ENCODE measurements at regions not wholly inside any gene's neighbourhood (a gene's known extent, or its start where the extent isn't known, plus 50 kb on each side); places are given as distances from the start of the nearest gene placed in this dataset.

- H3K36me3 ChIP-seq (ENCODE audit: control insufficient read depth, insufficient read depth, low read length), result no peaks in the 10 kb centered on the region
- H3K4me3 ChIP-seq (ENCODE audit: low read length), result no peak overlapping the region
- H3K4me1 ChIP-seq (ENCODE audit: control insufficient read depth, insufficient read depth, low read length), result no peaks in the 10 kb centered on the region
- H3K9me3 ChIP-seq (ENCODE audit: control insufficient read depth, low read length), result no peaks in the 10 kb centered on the region
- H3K9ac ChIP-seq (ENCODE audit: low read length), result no peak overlapping the region
- H3K27me3 ChIP-seq (ENCODE audit: control insufficient read depth, insufficient read depth, low read length), result no peaks in the 10 kb centered on the region
Observed at GRCh38 chr12:111288771-111289170, 80.1 kb downstream of the PHETA1 start.

DNA sequence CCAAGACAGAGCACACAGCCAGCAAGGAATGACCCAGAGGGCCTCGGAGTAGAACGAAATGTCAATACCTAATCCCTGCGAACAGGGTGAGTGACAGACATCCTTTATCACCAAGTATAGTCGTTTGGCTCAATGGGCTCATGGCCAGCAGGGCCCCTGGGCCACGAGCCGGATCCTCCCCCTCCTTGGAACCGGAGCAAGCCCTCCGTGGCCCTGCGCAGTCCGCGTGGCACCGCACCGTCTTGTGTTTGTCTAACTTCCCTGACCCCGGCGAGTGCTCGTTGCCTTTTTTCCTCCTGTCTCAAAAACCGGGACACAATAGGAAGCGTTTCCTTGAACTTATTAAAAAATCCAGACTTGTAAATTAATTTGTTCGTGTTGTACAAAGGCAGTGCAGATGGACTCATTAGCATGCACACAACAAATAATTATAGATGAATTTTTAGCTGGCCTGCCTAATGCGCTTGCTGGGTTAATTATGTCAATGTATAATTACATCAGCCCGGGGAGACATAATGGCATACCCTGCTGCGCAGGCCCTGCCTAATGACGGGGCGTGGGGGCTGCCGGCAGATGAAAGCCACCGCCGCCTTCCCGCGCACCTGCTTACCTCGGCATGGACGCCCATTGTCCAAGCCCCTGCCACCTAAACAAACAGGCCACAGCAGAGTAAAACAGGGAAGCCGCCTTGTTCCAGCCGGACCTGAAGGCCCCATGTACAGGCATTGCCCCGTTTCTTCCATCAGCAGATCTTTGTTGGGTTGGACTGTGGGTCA lies 81.6 kb downstream of the PHETA1 start:
- Histone ChIP-seq H3K9me3 (ENCODE audit: control insufficient read depth, low read length) (no peaks in the 10 kb centered on the region), H3K4me3 (ENCODE audit: low read length) (no peak overlapping the region), H3K36me3 (ENCODE audit: control insufficient read depth, insufficient read depth, low read length) (no peaks in the 10 kb centered on the region), H3K27me3 (ENCODE audit: control insufficient read depth, insufficient read depth, low read length) (no peaks in the 10 kb centered on the region), H3K9ac (ENCODE audit: low read length) (no peak overlapping the region), H3K4me1 (ENCODE audit: control insufficient read depth, insufficient read depth, low read length) (no peaks in the 10 kb centered on the region)

GRCh38 chr12:111285200-111285599 lies 83.7 kb downstream of the PHETA1 start:
- no peaks in the 10 kb centered on the region for H3K9me3 ChIP-seq (ENCODE audit: control insufficient read depth, low read length)
- H3K36me3 ChIP-seq (ENCODE audit: control insufficient read depth, insufficient read depth, low read length), result no peaks in the 10 kb centered on the region
- no peaks in the 10 kb centered on the region for H3K4me1 ChIP-seq (ENCODE audit: control insufficient read depth, insufficient read depth, low read length)
- no peak overlapping the region for H3K9ac ChIP-seq (ENCODE audit: low read length)
- H3K4me3 ChIP-seq (ENCODE audit: low read length), result no peak overlapping the region
- no peaks in the 10 kb centered on the region for H3K27me3 ChIP-seq (ENCODE audit: control insufficient read depth, insufficient read depth, low read length)

- Histone ChIP-seq H3K9me3 (ENCODE audit: control insufficient read depth, low read length) (no peaks in the 10 kb centered on the region), H3K9ac (ENCODE audit: low read length) (no peak overlapping the region), H3K4me3 (ENCODE audit: low read length) (no peak overlapping the region), H3K4me1 (ENCODE audit: control insufficient read depth, insufficient read depth, low read length) (no peaks in the 10 kb centered on the region), H3K36me3 (ENCODE audit: control insufficient read depth, insufficient read depth, low read length) (no peaks in the 10 kb centered on the region), H3K27me3 (ENCODE audit: control insufficient read depth, insufficient read depth, low read length) (no peaks in the 10 kb centered on the region)
Observed at GRCh38 chr12:111284709-111285108, 84.2 kb downstream of the PHETA1 start.

DNA sequence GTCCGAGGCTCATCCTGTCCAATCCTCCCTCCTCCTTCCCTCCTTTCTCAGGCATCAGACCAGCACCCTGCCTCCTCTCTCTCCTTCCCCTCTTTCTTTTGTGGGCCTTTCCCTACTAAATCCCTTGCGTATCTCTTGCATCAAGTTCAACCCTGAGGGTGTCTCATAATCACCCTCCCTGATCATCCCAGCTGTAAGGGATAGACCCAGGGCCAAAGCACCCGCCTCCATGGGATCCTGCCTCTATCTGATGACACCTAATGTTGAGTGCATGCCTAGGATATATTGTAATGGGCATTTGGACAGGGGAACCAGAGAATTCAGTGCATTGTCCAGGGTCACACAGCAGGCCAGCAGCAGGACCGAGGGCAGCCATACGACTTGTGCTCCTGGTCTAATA lies 84.9 kb downstream of the PHETA1 start:
- H3K4me1 ChIP-seq (ENCODE audit: control insufficient read depth, insufficient read depth, low read length), result no peaks in the 10 kb centered on the region
- no peaks in the 10 kb centered on the region for H3K36me3 ChIP-seq (ENCODE audit: control insufficient read depth, insufficient read depth, low read length)
- H3K27me3 ChIP-seq (ENCODE audit: control insufficient read depth, insufficient read depth, low read length), result no peaks in the 10 kb centered on the region
- no peak overlapping the region for H3K4me3 ChIP-seq (ENCODE audit: low read length)
- H3K9me3 ChIP-seq (ENCODE audit: control insufficient read depth, low read length), result no peaks in the 10 kb centered on the region
- H3K9ac ChIP-seq (ENCODE audit: low read length), result no peak overlapping the region

- H3K9ac ChIP-seq (ENCODE audit: low read length), result no peak overlapping the region
- H3K4me1 ChIP-seq (ENCODE audit: control insufficient read depth, insufficient read depth, low read length), result no peaks in the 10 kb centered on the region
- H3K9me3 ChIP-seq (ENCODE audit: control insufficient read depth, low read length), result no peaks in the 10 kb centered on the region
- no peak overlapping the region for H3K4me3 ChIP-seq (ENCODE audit: low read length)
- no peaks in the 10 kb centered on the region for H3K27me3 ChIP-seq (ENCODE audit: control insufficient read depth, insufficient read depth, low read length)
- H3K36me3 ChIP-seq (ENCODE audit: control insufficient read depth, insufficient read depth, low read length), result no peaks in the 10 kb centered on the region
Observed at GRCh38 chr12:111283521-111283920, 85.4 kb downstream of the PHETA1 start.

DNA sequence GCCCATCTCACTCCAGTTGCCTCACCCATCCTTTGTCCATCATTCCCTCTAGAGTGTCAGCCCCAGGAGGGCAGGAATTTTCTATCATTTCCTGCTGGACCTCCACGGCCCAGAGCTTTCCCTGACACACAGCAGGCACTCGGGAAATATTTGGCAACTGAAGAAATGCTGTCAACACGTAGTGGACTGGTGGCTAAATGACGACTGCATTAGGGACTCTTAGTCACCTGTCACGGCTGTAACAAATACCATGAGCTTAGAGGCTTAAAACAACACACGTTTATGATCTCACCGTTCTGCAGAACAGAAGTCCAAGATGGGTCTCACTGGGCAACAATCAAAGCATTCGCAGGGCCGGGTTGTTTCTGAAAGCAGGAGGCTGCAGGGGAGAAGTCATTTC lies 91.3 kb downstream of the PHETA1 start:
- Histone ChIP-seq H3K27me3 (ENCODE audit: control insufficient read depth, insufficient read depth, low read length) (no peaks in the 10 kb centered on the region), H3K9ac (ENCODE audit: low read length) (no peak overlapping the region), H3K9me3 (ENCODE audit: control insufficient read depth, low read length) (no peaks in the 10 kb centered on the region), H3K4me3 (ENCODE audit: low read length) (no peak overlapping the region), H3K4me1 (ENCODE audit: control insufficient read depth, insufficient read depth, low read length) (no peaks in the 10 kb centered on the region), H3K36me3 (ENCODE audit: control insufficient read depth, insufficient read depth, low read length) (no peaks in the 10 kb centered on the region)

- Histone ChIP-seq H3K9me3 (ENCODE audit: control insufficient read depth, low read length) (no peaks in the 10 kb centered on the region), H3K4me1 (ENCODE audit: control insufficient read depth, insufficient read depth, low read length) (no peaks in the 10 kb centered on the region), H3K36me3 (ENCODE audit: control insufficient read depth, insufficient read depth, low read length) (no peaks in the 10 kb centered on the region), H3K27me3 (ENCODE audit: control insufficient read depth, insufficient read depth, low read length) (no peaks in the 10 kb centered on the region), H3K9ac (ENCODE audit: low read length) (no peak overlapping the region), H3K4me3 (ENCODE audit: low read length) (no peak overlapping the region)
Observed at GRCh38 chr12:111276146-111276545, 92.7 kb downstream of the PHETA1 start.

- no peaks in the 10 kb centered on the region for H3K36me3 ChIP-seq (ENCODE audit: control insufficient read depth, insufficient read depth, low read length)
- H3K9me3 ChIP-seq (ENCODE audit: control insufficient read depth, low read length), result no peaks in the 10 kb centered on the region
- no peak overlapping the region for H3K4me3 ChIP-seq (ENCODE audit: low read length)
- H3K27me3 ChIP-seq (ENCODE audit: control insufficient read depth, insufficient read depth, low read length), result peaks cover 3% of the 10 kb centered on the region
- no peak overlapping the region for H3K9ac ChIP-seq (ENCODE audit: low read length)
- no peaks in the 10 kb centered on the region for H3K4me1 ChIP-seq (ENCODE audit: control insufficient read depth, insufficient read depth, low read length)
Observed at GRCh38 chr12:111275308-111275707, 93.6 kb downstream of the PHETA1 start.

DNA sequence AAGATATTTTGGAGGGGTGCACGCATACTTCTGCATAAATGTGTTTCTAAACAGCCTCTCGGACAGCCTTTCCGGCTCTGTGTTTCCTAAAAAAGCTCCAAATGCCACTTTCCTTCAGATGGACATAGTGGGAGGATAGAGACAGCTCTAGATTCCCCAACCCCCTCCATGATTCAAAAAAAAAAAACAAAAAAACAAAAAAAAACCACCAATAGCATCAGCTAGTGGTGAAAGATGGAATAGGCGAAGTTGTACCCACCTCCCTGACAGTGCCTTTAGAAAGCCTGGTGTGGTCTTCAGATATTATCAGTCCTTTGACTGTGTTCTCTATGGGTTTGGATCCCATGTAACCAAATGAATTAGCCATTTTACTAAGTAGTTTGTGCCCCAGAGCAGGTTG lies 94.1 kb downstream of the PHETA1 start:
- no peaks in the 10 kb centered on the region for H3K4me1 ChIP-seq (ENCODE audit: control insufficient read depth, insufficient read depth, low read length)
- peaks cover 3% of the 10 kb centered on the region for H3K27me3 ChIP-seq (ENCODE audit: control insufficient read depth, insufficient read depth, low read length)
- H3K9me3 ChIP-seq (ENCODE audit: control insufficient read depth, low read length), result no peaks in the 10 kb centered on the region
- H3K36me3 ChIP-seq (ENCODE audit: control insufficient read depth, insufficient read depth, low read length), result no peaks in the 10 kb centered on the region
- no peak overlapping the region for H3K4me3 ChIP-seq (ENCODE audit: low read length)
- no peak overlapping the region for H3K9ac ChIP-seq (ENCODE audit: low read length)

GRCh38 chr12:111271674-111272418 lies 97.0 kb downstream of the PHETA1 start:
- H3K9me3 ChIP-seq (ENCODE audit: control insufficient read depth, low read length), result no peaks in the 10 kb centered on the region
- H3K9ac ChIP-seq (ENCODE audit: low read length), result no peak overlapping the region

GRCh38 chr12:111270774-111271173 lies 98.1 kb downstream of the PHETA1 start:
- no peaks in the 10 kb centered on the region for H3K4me1 ChIP-seq (ENCODE audit: control insufficient read depth, insufficient read depth, low read length)

More at GRCh38 chr12:111271674-111272418, 97.0 kb downstream of the PHETA1 start:
- H3K4me3 ChIP-seq (ENCODE audit: low read length), result no peak overlapping the region
- H3K27me3 ChIP-seq (ENCODE audit: control insufficient read depth, insufficient read depth, low read length), result peaks cover 7% of the 10 kb centered on the region
- no peaks in the 10 kb centered on the region for H3K36me3 ChIP-seq (ENCODE audit: control insufficient read depth, insufficient read depth, low read length)
- H3K4me1 ChIP-seq (ENCODE audit: control insufficient read depth, insufficient read depth, low read length), result no peaks in the 10 kb centered on the region

More at GRCh38 chr12:111270774-111271173, 98.1 kb downstream of the PHETA1 start:
- no peaks in the 10 kb centered on the region for H3K36me3 ChIP-seq (ENCODE audit: control insufficient read depth, insufficient read depth, low read length)
- no peak overlapping the region for H3K4me3 ChIP-seq (ENCODE audit: low read length)
- no peaks in the 10 kb centered on the region for H3K9me3 ChIP-seq (ENCODE audit: control insufficient read depth, low read length)
- no peak overlapping the region for H3K9ac ChIP-seq (ENCODE audit: low read length)
- H3K27me3 ChIP-seq (ENCODE audit: control insufficient read depth, insufficient read depth, low read length), result peaks cover 7% of the 10 kb centered on the region
